Nucleus accumbens (tissue), 56 donors: ENCODE measurements at regions not wholly inside any gene's neighbourhood (a gene's known extent, or its start where the extent isn't known, plus 50 kb on each side); places are given as distances from the start of the nearest gene placed in this dataset.

Experiments used
- DNase-seq, 56 donors: peaks; one replicate each; lab custom pipeline; 2025; lab: John Stamatoyannopoulos, UW

DNA sequence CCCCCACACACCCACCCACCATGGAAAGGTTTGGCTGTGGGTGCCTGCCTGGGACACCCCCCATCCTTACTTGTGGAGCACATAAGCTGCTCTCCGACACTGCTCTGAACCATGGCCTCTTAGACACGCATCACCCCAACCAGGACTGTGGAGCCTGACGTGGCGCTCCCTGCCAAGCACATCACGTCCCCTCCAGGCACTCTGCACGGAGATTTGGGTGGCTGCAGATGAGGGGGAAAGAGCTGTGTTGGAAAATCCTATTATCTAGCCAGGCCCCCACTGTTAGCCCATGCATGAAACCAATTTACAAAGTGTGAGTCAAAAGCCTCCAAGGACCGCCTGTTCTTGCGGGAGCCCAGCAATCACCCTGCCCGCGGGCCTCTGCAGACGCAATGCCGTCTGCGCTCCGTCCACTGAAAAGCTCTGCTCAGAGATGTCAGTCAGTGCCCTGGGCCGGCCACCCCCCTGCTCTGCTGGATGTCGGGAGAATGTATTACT lies 163.4 kb upstream of the NECTIN1 start:
- DNase-seq: peak in 39 of 56 donors; percentile 14 to 83 (median 53)

DNA sequence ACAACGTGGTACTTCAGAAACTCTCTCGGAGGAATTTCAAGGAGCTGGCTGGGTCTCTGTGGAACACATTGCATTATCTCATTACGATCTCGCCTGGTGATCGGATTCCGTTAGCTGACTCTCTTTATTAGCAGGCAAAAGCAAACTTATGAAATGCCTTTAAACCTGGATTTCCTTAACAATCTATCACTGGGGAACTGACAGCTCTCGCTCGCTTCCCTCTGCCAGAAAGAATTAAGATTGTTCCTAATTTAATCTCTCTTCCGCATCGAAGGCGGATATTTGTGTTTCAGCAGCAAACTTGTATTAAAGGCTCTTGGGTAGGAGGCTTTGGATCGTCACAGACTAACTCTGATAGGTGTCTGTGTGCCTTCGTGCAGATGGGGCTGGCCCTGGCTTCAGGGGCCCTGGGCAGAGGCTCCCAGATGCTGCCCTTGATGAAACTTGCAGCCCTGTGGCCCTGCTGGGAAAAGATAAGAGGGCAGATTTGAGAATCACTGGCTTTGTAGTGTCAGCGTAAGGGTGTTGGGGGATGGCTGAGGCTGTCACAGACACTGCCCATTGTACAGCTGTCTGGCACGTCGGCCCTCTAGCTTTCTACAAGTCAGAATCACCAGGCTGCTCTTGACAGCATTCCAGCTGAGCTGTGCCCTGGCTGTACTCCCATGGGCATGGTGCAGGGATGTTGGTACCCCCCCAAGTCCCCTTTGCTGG lies 162.2 kb upstream of the NECTIN1 start:
- DNase-seq: peak in 53 of 56 donors; percentile 23 to 95 (median 79)

DNA sequence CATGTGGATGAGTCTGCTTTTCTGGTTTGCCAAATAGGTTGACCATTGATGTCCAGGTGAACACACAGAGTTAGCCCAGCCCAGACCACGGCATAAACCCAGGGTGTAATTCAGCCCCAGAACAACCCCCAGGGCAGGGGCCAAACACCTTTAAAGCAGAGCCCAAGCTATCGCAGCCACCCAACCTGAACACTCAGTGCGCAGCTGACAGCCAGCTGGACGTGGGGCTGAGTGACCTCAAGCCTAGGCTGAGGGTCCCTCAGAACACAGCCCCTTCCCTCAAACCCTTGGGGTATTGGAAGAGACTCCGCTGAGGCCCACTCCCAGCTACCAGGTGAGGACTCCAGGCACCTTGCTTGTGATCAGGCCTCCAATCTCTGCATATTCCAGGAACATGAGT lies 161.5 kb upstream of the NECTIN1 start:
- no peak for DNase-seq

DNA sequence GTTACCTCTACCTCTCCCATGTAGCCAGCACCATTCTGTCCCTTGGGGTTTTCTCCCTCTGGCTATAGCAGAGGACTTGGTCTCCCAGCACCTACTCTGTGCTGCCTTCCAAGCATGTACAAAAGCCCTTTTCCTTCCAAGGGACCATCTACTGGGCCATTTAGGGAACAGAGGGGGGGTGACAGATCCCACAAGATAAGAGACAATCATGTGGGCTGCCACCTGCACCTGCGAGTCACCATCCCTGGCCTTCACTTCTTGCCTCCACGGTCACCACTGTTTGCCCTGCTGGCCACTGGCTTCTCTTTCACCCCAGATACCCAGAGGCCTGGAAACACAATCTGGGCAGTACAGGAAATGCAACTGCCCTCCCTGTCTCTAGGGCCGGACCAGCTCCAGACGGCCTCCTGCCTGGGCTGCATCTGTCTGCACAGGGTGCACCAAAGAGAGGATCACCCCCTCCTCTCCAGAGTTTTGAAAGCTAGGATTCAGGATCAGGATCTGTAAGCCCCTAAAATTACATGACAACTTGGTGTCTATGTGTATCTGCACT lies 160.8 kb upstream of the NECTIN1 start:
- no peak for DNase-seq

DNA sequence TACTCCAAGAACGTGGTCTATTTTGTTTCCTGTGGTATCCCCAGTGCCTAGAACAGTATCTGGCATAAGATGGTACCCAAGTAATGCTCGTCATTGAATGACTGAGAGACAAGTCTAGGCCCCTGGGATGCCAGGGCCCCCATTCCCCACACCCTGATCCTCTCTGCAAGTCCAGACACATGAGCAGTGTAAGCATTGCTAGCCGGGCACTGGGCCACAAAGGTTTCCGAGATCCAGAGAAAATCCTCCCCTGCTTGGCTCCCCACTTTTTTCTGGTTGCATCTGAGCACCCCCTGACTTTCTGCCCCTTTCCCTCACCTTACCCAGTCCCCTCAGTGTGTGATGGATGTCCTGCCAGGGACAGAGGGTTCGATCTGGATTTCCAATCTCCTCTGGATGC lies 160.1 kb upstream of the NECTIN1 start:
- no peak for DNase-seq

DNA sequence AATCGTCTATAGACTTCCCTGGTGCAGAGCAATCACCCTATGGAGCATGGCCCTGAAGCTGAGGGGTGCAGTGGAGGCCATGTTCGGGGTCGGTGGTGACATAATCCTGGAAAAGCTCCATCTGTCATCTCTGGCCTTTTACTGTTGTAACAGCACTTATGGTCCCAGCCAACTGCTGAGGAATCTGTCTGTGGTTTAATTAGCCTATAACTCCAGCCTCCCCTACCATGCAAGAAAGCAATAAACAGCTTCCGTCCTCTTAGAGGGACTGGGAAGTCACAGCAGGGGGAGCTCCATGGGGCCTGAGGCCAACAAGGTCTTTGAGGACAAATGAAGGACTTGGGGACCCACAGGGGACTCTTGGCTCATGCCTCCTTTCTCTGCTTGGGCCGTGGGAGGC lies 159.1 kb upstream of the NECTIN1 start:
- no peak for DNase-seq

DNA sequence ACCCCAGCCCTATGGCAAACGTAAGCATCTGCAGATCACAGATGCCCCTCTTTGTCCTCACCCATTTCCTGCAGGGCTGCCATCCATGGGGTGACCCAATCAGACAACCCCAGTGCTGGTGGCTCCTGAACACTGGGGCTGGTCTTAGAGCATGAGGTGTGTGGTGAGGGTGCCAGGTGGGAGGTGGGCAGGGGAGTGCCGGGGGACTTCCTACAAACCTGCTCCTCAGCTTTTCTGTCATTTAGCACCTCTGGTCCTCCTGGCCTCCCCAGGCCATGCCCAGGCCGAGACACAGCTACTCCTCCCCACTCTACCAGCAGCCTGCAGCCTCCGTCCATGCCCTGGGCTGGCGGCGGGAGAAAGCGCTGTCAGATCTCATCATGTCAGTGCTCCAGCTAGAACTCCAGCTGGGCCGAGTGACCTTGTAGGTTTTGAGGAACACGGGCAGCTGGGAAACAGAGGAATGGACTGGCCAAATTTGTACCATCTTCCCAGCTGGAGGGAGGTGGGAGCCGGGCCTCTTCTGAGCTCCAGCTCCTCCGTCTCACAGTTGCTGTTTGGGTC lies 157.7 kb upstream of the NECTIN1 start:
- no peak for DNase-seq

DNA sequence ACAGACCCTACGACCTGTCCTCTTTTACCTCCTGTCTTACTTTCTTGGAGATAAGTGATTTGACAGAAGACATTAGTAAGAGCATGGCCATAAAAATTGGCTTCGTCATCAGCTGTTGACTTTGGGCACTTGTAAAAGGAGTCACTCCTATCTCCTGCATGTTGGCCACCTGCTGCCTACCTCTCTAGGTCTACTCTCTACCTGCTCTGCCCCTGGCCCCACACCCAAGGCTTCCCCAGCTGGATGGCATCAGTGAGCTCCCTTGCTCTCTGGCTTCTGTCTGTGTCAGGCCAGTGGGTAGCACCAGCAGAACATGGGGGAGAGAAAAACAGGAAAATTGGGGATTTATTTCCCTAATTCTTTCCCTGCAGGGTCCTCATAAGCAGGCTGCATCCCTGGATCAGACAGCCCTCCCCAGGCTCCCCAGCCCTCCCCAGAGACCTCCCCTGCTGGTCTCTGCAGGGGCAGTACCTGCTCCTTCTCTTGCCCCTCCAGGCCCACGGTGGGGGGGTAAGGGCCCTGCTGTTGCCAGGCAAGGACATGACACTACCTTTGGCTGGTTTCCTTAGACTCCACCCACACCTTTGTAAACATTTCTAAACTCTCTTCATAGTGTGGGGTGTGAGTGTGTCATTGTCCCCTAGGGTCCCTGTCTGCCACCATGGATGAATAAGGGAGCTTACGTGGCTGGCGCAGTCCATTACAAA lies 157.0 kb upstream of the NECTIN1 start:
- DNase-seq: no peak

DNA sequence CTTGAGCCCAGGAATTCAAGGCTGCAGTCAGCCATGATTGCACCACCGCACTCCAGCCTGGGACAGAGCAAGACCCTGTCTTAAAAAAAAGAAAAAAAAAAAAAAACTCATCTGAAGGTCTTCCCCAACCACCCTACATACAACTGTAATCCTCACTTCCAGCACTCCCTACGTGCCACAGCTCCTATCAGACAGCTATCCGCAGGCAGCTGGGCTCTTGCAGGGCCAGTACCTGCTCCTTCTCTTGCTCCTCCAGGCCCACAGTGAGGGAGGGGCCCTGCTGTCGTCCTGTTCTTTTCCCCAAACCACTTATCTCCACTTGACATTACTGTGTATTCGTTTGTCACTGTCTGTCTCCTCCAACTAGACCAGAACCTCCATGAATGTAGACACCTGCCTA lies 156.1 kb upstream of the NECTIN1 start:
- no peak for DNase-seq

DNA sequence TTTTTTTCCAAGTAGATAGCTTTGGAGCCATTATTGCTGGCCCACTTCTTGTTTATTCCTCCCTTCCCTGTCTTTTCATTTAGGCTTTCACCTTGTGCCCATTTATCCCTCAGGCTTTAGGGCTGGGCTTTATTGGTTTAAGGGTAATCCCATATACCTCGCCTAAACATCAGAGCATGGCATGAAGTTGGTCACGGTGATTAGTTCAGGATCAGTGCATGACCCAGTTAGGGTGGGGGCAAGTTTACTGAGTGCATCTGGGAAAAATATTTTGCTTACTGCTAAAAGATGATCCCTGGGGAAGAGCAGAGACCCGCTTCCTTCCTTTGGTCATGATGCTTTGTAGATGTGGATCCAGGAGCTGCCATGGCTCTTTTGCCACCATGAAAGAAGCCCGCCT lies 153.3 kb upstream of the NECTIN1 start:
- DNase-seq: no peak

DNA sequence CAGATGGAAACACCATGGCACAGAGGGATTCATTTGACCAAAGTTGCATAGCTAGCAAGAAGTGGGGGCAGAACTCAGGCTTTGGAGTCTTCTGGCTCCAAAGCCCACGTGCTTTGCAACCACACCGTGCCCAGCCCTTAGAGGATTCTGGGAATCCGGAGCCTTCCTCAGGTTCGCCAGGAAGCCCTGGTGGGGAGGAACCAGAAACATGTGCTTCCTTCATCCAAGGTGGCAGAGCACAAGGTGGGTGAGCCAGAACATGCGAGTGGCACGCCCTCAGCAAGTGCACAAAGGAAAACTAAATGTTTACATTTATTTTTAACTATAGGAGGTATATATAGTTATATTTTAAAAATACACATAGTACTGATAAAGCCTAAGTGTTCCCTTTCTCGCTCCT lies 151.9 kb upstream of the NECTIN1 start:
- no peak for DNase-seq

DNA sequence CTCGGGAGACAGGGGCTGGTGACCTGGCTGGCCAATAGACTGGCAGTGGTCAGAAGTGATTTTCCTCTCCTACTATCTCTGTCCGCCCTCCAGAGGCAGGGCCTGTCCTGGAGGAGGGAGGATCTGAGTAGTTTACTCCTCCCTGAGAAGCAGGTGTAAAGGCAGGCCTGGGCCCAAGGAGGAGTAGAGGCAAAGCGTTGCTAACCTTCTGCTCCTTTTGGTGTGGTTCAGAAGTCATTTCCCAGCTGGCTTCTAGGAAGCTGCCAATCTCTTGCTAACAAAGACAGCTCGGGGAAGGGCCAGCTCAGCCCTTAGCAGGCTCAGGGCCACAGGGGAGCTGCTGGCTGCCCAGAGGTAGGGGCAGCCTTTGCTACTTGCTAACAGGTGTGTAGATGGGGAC lies 151.1 kb upstream of the NECTIN1 start:
- DNase-seq: no peak

DNA sequence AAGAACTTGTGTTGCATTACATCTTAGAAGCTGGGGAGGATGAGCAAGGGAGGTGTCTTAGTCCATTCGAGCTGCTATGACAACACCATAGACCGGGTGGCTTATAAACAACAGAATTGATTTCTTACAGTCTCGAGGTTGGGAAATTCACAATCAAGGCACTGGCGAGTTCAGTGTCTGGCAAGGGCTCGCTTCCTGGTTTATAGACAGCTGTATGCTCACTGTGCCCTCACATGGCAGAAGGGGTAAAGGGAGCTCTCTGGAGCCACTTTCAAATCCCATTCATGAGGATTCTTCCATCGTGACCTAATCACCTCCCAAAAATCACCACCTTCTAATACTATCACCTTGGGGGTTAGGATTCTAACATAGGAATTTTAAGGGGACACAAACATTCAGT lies 150.0 kb upstream of the NECTIN1 start:
- peak in 13 of 56 donors; percentile 8 to 40 (median 14) for DNase-seq

DNA sequence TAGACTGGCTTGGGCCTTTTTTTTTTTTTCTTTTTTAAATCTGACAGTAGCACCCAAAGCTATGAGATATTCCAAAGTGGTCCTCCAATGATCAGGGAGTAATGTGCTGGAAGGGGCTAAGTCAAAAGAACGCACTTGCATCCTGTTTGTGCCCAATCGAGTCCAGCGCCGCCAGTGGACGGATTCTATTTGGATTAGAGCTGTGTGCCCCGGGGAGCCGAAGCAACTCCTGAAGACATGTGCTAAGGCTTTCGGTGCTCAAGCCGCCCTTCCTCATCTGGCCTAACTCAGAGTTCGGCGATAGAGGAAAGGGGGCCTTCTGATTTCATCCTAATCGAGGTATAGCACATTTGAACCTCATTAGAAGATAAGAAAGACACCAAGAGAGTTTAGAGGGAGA lies 147.8 kb upstream of the NECTIN1 start:
- DNase-seq: no peak

DNA sequence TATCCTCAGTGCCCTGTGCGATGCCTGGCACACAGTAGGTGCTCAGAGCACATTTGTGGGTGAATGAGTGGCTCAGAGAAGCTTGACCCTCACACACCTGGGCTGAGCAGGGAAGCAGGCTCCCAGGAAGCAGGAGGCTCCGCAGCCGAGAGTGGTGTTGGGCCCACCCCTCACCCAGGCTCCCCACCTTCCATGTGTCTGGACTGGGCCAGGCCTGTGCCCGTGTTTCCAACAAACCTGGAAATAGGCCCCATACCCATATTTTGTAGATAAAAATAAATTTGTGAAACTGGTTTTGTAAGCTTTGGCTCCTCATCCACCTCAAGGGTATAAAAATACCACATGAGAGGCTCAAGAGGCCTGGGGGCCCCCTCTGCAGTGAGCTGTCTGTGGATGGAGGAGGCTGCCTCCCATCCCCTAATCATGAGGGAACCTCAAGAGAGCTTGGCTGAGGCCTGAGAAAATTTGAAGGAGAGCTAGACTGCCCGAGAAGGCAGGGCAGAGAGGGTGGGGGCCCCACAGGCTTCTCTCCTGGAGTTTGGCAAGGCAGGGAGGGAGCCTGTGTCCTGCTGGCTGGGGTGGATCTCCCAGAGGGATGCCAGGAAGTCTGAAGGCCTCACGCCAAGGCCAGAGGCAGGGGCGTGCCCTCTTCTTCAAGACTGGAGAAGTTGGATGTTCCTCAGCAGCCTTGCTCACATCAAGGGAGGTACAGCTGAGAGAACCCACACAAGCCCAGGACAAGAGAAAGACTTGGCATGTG lies 147.0 kb upstream of the NECTIN1 start:
- DNase-seq: no peak

DNA sequence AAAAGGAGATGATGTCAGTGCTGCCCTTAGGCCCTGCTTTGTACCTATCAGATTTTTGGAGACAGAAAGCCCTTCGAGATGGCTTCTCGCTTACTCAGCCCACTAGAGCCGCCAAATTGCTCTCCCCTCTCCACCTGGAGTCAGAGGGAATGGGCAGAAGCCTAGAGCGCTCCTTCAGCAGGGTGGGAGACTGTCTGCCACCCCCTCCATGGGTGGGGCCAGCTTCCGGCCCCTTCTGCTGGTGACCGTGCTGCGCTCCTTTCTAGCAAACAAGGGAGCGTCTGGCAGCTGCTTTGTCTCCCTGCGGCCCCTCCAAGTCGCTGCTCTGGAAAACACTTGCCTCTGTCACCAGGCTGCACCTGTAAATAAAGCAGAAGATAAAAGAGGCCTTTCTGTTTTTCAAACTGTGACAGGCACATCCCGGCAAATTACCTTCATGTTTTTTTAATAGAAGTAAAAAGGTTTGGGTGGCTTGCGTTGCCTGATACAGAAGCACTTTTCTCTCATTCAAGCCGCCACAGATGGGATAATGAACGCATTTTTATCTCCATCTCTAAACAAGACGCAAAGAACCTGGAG lies 145.7 kb upstream of the NECTIN1 start:
- no peak for DNase-seq

DNA sequence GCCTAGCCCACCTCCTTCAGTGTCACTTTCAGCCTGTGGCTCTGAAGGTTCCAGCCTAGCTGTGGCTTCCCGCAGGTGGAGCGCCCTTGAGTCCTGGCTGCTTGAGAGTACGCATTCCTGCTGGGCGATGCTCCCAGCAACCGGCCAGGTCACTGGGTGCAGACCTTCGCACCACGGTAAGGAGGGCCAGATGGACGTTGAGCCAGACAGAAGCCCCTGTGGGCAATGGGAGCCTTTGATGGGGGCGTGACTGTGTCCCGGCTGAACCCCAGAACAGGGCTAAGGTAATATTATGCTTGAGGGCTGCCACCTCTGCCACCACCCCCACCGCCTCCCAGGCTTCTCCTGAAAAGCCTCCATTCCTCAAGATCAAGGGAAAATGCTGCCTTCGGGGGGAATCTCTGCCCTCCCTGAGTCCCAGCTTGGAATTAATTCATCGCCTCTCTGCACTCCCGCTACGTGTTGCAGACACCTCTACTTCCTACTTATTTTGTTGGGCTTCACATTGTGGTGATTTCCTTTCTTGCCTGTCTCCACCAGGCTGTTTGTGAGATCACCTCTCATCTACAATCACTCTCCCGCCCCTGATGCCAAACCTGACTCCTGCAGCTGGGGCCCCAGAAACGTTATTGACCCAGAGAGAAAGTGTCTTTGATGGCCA lies 144.9 kb upstream of the NECTIN1 start:
- no peak for DNase-seq

DNA sequence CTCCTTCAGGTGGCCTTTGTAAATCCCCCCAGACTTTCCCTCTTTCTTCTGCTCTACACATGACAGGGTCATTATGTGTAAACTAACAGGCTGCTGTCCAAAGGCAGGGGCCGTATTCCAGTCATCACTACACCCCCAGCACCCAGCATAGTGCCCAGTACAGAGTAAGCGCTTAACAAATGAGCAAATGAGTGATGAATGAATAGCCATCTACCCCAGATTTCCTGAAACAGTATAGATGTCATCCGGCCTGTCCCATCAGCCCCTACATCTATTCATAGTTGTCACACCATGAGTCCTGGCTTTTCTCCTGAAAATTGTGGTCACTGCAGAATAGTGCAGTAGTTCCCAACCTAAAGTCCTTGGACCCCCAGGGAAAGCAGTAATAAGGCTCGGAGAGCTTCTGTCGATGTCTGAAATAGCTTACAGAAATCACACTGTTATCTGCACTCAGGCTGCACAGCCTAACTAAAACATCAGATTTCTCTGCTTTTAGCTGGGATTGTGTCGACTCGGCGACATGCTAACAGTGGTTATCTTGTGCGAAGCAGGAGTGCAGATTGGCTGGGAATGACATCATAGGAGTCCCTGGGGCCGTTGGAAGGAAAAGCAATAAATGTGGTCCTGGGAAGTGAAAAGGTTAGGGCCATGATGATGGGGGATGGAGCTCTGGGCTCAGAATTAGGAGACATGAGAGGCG lies 143.8 kb upstream of the NECTIN1 start:
- DNase-seq: no peak

DNA sequence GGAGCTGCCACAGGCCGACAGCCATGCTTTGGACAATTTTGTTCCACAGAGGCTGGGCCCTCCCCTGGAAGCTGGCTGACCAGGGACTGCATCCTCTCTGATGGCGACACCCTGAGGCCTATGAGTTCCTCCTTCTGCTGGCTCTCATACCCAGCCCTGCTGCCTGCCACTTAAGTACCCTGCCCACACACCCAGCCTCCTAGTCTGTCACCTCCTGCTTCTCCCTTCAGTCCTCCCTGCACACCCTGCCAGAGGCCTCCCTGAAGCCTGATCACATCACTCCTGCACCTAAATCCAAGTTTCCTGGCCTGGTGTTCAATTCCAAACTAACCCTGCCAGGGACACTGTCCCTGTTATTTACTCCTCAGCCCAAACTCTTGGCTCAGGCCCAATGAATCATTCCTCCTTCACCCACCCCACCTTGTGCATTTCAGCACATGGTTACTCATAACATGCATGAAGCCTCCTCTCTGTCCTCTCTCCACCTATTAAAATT lies 136.7 kb upstream of the NECTIN1 start:
- DNase-seq: no peak
